Keratinocyte (primary cell): ENCODE measurements at regions not wholly inside any gene's neighbourhood (a gene's known extent, or its start where the extent isn't known, plus 50 kb on each side); places are given as distances from the start of the nearest gene placed in this dataset.
A peak's percentile ranks its signal among the peaks of the same experiment; 100 is the strongest.

Source experiments
- DNase-seq: peaks from one replicate; pipeline ENCODE4 v3.0.0-alpha.2; 2011; ENCODE audit warnings: low read depth, missing footprints, low spot score
- FAIRE-seq: peaks from 2 replicates; lab custom pipeline; 2011; peaks lifted over from hg19 to GRCh38; lab: Jason Lieb, UNC
- H2AFZ ChIP-seq: 2 replicates; pipeline ENCODE4 v1.6.0; 2012; ENCODE audit warnings: low read length, control low read depth, inconsistent platforms; ENCODE audit not compliant: control insufficient read depth
- H3K27ac ChIP-seq: 2 replicates; pipeline ENCODE4 v1.5.1; 2011; ENCODE audit warnings: low read length; ENCODE audit not compliant: control insufficient read depth, insufficient read depth
- H3K27me3 ChIP-seq: 3 replicates; pipeline ENCODE4 v1.6.0; 2011; ENCODE audit warnings: low read length; ENCODE audit not compliant: control insufficient read depth, insufficient read depth; ENCODE audit errors: extremely low read depth
- H3K36me3 ChIP-seq, 2 experiments: 2 replicates in 1 of 2; 3 replicates in 1 of 2; pipeline ENCODE4 v1.5.1; 2011; ENCODE audit warnings: low read length in 2 of 2, mild to moderate bottlenecking in 1 of 2; ENCODE audit not compliant: control insufficient read depth in 2 of 2, insufficient read depth in 2 of 2; ENCODE audit errors: extremely low read depth in 1 of 2
- H3K4me1 ChIP-seq: 3 replicates; pipeline ENCODE4 v1.5.1; 2011; ENCODE audit warnings: low read length; ENCODE audit not compliant: control insufficient read depth, insufficient read depth; ENCODE audit errors: extremely low read depth
- H3K4me2 ChIP-seq: 3 replicates; pipeline ENCODE4 v1.6.0; 2011; ENCODE audit warnings: low read depth, low read length; ENCODE audit not compliant: control insufficient read depth, insufficient read depth; ENCODE audit errors: extremely low read depth
- H3K4me3 ChIP-seq, 3 experiments: fragments of 200-600 bp in 1 of 3; sonication (generic) in 1 of 3; 2 replicates in 2 of 3; 3 replicates in 1 of 3; pipeline ENCODE4 v1.5.1; 2011 to 2016; ENCODE audit warnings: low read length in 3 of 3, mild to moderate bottlenecking in 3 of 3, control low read depth in 2 of 3, inconsistent platforms in 1 of 3, low read depth in 1 of 3, mixed read lengths in 1 of 3, mixed run types in 1 of 3, moderate library complexity in 1 of 3; ENCODE audit not compliant: control insufficient read depth in 2 of 3, insufficient read depth in 2 of 3; ENCODE audit errors: extremely low read depth in 1 of 3
- H3K79me2 ChIP-seq: 2 replicates; pipeline ENCODE4 v1.6.0; 2012; ENCODE audit warnings: low read length; ENCODE audit not compliant: control insufficient read depth, insufficient read depth
- H3K9ac ChIP-seq: 3 replicates; pipeline ENCODE4 v1.6.0; 2011; ENCODE audit warnings: low read length; ENCODE audit not compliant: control insufficient read depth, insufficient read depth; ENCODE audit errors: extremely low read depth
- H3K9me1 ChIP-seq: 3 replicates; pipeline ENCODE4 v1.6.0; 2011; ENCODE audit warnings: low read length; ENCODE audit not compliant: control insufficient read depth, insufficient read depth; ENCODE audit errors: extremely low read depth
- H3K9me3 ChIP-seq: 2 replicates; pipeline ENCODE4 v1.5.1; 2012; ENCODE audit warnings: low read depth, low read length; ENCODE audit not compliant: control insufficient read depth
- H4K20me1 ChIP-seq: 3 replicates; pipeline ENCODE4 v1.6.0; 2011; ENCODE audit warnings: low read length; ENCODE audit not compliant: control insufficient read depth, insufficient read depth; ENCODE audit errors: extremely low read depth
- CTCF ChIP-seq, 3 experiments: IDR thresholded peaks in 1 of 3; conservative IDR thresholded peaks in 1 of 3; optimal IDR thresholded peaks in 1 of 3; 2 replicates in 2 of 3; 3 replicates in 1 of 3; pipeline versions ENCODE3 to v1.5.1; 2011; ENCODE audit warnings: low read length in 3 of 3, mild to moderate bottlenecking in 3 of 3, moderate library complexity in 2 of 3, control low read depth in 1 of 3, inconsistent platforms in 1 of 3; ENCODE audit not compliant: insufficient read depth in 2 of 3; ENCODE audit errors: extremely low read depth in 1 of 3
- EZH2 ChIP-seq: IDR thresholded peaks from one replicate; pipeline ENCODE4 v1.6.1; 2012; ENCODE audit warnings: inconsistent platforms, mild to moderate bottlenecking, low read length, moderate library complexity
- dilution Hi-C: fragments of 300-500 bp; cut with MboI; formaldehyde crosslinking; loops from one replicate; pipeline ENCODE4 v1.7.0; 2020; ENCODE audit warnings: low sequenced_read_pairs; ENCODE audit not compliant: extremely low pct_ligation_motif_present

- DNase-seq (no peak), FAIRE-seq (peak; percentile 32)
- Histone ChIP-seq H3K4me3 (no peak overlapping the region), H3K27ac (no peak overlapping the region), H3K36me3 (no peaks in the 10 kb centered on the region), H3K9me3 (no peaks in the 10 kb centered on the region), H4K20me1 (no peaks in the 10 kb centered on the region), H3K4me1 (no peaks in the 10 kb centered on the region), H3K79me2 (no peaks in the 10 kb centered on the region), H3K9me1 (no peaks in the 10 kb centered on the region), H3K4me2 (no peak overlapping the region), H2AFZ (peak overlapping the region; percentile 41), H3K9ac (no peak overlapping the region), H3K27me3 (no peaks in the 10 kb centered on the region)
- dilution Hi-C loops: no loop called here
- no peak for TF ChIP-seq CTCF (optimal IDR thresholded peaks at IDR 0.05 in 1 of 3, IDR thresholded peaks at IDR 0.05 in 1 of 3, conservative IDR thresholded peaks at IDR 0.05 in 1 of 3; ENCODE audit: extremely low read depth in 1 of 3, insufficient read depth in 2 of 3, low read length in 3 of 3)
- TF ChIP-seq EZH2: no peak
Observed at GRCh38 chr13:105904034-105904742, 631.3 kb downstream of the EFNB2 start.

- DNase-seq: no peak
- Histone ChIP-seq H3K27me3 (no peaks in the 10 kb centered on the region), H3K79me2 (no peaks in the 10 kb centered on the region), H3K9me1 (no peaks in the 10 kb centered on the region), H3K36me3 (no peaks in the 10 kb centered on the region), H3K4me2 (no peak overlapping the region), H4K20me1 (no peaks in the 10 kb centered on the region), H3K9ac (no peak overlapping the region), H3K4me3 (no peak overlapping the region), H2AFZ (no peak overlapping the region), H3K9me3 (no peaks in the 10 kb centered on the region), H3K27ac (no peak overlapping the region), H3K4me1 (no peaks in the 10 kb centered on the region)
- FAIRE-seq: no peak
- no peak for TF ChIP-seq EZH2
- TF ChIP-seq CTCF (optimal IDR thresholded peaks at IDR 0.05 in 1 of 3, IDR thresholded peaks at IDR 0.05 in 1 of 3, conservative IDR thresholded peaks at IDR 0.05 in 1 of 3; ENCODE audit: extremely low read depth in 1 of 3, insufficient read depth in 2 of 3, low read length in 3 of 3): no peak
- dilution Hi-C loops: no loop called here
Observed at GRCh38 chr13:105902396-105902795, 633.1 kb downstream of the EFNB2 start.
